Uterus (tissue), 3 donors: ENCODE measurements at regions not wholly inside any gene's neighbourhood (a gene's known extent, or its start where the extent isn't known, plus 50 kb on each side); places are given as distances from the start of the nearest gene placed in this dataset.

Experiments
- DNase-seq, 2 donors: peaks; one replicate each; pipeline ENCODE4 v3.0.0-alpha.2; 2019 to 2020
- H3K27ac ChIP-seq, 2 donors: fragments of 200-600 bp; sonication (generic); 1 replicate in 1 of 2; 2 replicates in 1 of 2; pipeline ENCODE4 v1.5.1; 2016 to 2018
- H3K27me3 ChIP-seq, 2 donors: fragments of 200-600 bp; sonication (generic); one replicate each; pipeline ENCODE4 v1.5.1; 2018 to 2019; ENCODE audit warnings: control low read depth in 1 of 2
- H3K36me3 ChIP-seq, 2 donors: fragments of 200-600 bp; sonication (generic); one replicate each; pipeline ENCODE4 v1.5.1; 2019; ENCODE audit warnings: control low read depth in 1 of 2
- H3K4me1 ChIP-seq, 2 donors: fragments of 200-600 bp; sonication (generic); one replicate each; pipeline ENCODE4 v1.5.1; 2018 to 2019; ENCODE audit warnings: control low read depth in 1 of 2
- H3K4me3 ChIP-seq, 2 donors: fragments of 200-600 bp; sonication (generic); 1 replicate in 1 of 2; 2 replicates in 1 of 2; pipeline ENCODE4 v1.5.1; 2018 to 2019; ENCODE audit warnings: mild to moderate bottlenecking in 1 of 2
- H3K9me3 ChIP-seq, 2 donors: fragments of 200-600 bp; sonication (generic); one replicate each; pipeline ENCODE4 v1.5.1; 2019; ENCODE audit warnings: control low read depth in 1 of 2
- POLR2A ChIP-seq, 2 donors: fragments of 450-650 bp; IDR thresholded peaks; one replicate each; pipeline ENCODE4 v1.6.1; 2016; ENCODE audit warnings: antibody characterized with exemption in 2 of 2, mild to moderate bottlenecking in 1 of 2, moderate library complexity in 1 of 2
- intact Hi-C: fragments of 100-400 bp; cut with DNase I; formaldehyde crosslinking; loops from one replicate; pipeline ENCODE4 v1.15.1; 2023; ENCODE audit warnings: low total_unique reads
- TF ChIP-seq, protein P1 (sequence below), 4 experiments: fragments of 200-600 bp in 2 of 4; fragments of 450-650 bp in 2 of 4; sonication (generic) in 2 of 4; IDR thresholded peaks; one replicate each; pipeline ENCODE4 v1.5.1; 2016 to 2019; ENCODE audit warnings: antibody characterized with exemption in 4 of 4, mild to moderate bottlenecking in 2 of 4, moderate library complexity in 1 of 4
- donor health status: DM: yes; HTN: yes; CAD: no.

DNA sequence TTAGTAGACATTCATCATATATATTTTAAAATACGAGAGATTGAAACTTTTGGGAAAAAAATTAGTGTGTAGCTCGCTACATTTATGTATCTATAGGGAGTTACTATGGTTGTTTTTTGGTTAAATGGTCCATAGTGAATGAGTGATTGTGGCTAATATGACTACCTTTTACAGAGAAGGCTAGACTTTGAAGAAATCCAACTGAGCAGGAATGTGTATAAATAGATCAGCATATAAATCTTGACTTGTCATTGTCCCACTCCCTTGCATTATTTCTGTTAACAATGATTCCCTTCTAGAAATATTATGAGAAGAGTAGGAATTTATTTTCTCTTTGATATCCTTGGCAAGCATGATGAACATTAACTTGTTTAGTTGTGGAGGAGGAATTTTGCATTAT is 737.8 kb upstream of the MAP3K7 start:
- Histone ChIP-seq H3K4me3 (no peak overlapping the region), H3K9me3 (no peaks in the 10 kb centered on the region), H3K27ac (no peak overlapping the region), H3K4me1 (no peaks in the 10 kb centered on the region), H3K27me3 (no peaks in the 10 kb centered on the region), H3K36me3 (no peaks in the 10 kb centered on the region)
- no peak for TF ChIP-seq POLR2A (IDR thresholded peaks at IDR 0.05)
- TF ChIP-seq, protein P1, sequence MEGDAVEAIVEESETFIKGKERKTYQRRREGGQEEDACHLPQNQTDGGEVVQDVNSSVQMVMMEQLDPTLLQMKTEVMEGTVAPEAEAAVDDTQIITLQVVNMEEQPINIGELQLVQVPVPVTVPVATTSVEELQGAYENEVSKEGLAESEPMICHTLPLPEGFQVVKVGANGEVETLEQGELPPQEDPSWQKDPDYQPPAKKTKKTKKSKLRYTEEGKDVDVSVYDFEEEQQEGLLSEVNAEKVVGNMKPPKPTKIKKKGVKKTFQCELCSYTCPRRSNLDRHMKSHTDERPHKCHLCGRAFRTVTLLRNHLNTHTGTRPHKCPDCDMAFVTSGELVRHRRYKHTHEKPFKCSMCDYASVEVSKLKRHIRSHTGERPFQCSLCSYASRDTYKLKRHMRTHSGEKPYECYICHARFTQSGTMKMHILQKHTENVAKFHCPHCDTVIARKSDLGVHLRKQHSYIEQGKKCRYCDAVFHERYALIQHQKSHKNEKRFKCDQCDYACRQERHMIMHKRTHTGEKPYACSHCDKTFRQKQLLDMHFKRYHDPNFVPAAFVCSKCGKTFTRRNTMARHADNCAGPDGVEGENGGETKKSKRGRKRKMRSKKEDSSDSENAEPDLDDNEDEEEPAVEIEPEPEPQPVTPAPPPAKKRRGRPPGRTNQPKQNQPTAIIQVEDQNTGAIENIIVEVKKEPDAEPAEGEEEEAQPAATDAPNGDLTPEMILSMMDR (IDR thresholded peaks at IDR 0.05), result no peak
- intact Hi-C loops, result no loop called here
- no peak for DNase-seq

DNA sequence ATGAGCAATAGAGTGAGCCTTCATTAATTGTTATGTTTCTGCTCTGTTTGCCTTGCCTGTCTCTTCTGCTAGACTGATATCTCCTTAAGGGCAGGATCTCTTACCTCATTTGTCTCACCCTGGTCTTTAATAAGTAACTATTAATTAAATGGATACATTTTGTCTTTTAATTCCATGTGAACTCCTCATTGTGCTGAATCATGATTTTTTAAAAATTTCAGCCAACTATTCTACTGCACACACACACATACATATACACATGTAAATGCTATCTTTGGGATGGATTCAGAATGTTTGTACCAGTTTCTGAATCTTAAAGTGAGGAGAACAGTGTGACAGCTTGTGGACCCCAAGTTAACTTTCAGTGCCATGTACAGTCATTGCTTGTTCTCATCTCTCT is 731.1 kb upstream of the MAP3K7 start:
- Histone ChIP-seq H3K27ac (no peak overlapping the region), H3K4me3 (no peak overlapping the region), H3K27me3 (no peaks in the 10 kb centered on the region), H3K4me1 (no peaks in the 10 kb centered on the region), H3K36me3 (no peaks in the 10 kb centered on the region), H3K9me3 (no peaks in the 10 kb centered on the region)
- no peak for DNase-seq
- intact Hi-C loops, result no loop called here
- TF ChIP-seq POLR2A (IDR thresholded peaks at IDR 0.05), result no peak
- TF ChIP-seq, protein P1 (IDR thresholded peaks at IDR 0.05), result no peak

DNA sequence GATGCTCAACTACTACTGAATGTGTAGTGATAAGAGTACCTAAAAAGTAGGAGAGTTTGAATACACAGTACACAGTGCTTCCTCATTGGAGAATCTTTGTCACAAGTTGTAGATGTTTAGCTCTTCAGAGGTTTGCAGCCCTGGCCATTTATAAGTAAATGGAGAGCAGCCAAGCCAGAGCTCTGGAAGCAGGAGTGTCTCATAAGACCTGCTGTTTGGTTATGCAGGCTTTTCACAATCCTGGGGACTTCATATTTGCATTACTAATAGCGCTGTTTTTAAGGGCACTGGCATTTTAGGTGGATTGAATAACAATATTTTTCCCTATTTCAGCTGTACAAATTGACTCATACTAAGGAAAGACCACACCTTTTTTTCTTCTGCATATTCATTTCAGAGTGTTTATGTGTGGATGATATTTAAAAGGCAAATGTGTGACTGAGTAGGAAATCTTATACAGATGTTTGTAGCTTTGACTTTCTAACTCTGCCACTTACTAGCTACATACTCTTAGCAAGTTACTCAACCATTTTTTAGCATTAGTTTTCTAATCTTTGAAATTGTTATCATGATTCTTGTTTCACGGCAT is 730.5 kb upstream of the MAP3K7 start:
- Histone ChIP-seq H3K4me3 (no peak overlapping the region), H3K4me1 (no peaks in the 10 kb centered on the region), H3K36me3 (no peaks in the 10 kb centered on the region), H3K27me3 (no peaks in the 10 kb centered on the region), H3K9me3 (no peaks in the 10 kb centered on the region), H3K27ac (no peak overlapping the region)
- intact Hi-C loops, result no loop called here
- no peak for DNase-seq
- TF ChIP-seq POLR2A (IDR thresholded peaks at IDR 0.05), result no peak
- TF ChIP-seq, protein P1 (IDR thresholded peaks at IDR 0.05), result no peak

DNA sequence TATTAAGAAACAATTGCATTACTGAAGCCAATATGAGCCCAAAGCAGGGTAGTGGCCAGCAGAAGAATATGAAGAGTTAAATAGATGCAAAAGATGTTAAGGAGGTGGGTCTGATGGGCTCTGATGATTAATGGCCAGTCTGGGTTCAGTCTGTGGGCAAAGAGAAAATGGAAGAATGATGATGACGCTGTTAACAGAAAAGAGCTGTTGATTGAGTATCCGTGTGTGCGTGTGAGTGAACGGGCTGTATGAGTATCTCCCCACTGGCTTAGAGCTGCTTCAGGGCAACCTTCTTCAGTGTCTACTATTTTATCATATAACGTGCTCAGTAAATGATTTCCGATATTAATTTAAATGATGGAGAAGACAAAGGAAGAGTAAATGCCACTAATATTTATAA is 723.3 kb upstream of the MAP3K7 start:
- H3K27ac ChIP-seq, result no peak overlapping the region
- no peak overlapping the region for H3K4me3 ChIP-seq
- no peaks in the 10 kb centered on the region for H3K9me3 ChIP-seq
- H3K4me1 ChIP-seq, result no peaks in the 10 kb centered on the region
- no peaks in the 10 kb centered on the region for H3K27me3 ChIP-seq
- H3K36me3 ChIP-seq, result no peaks in the 10 kb centered on the region
- DNase-seq, result no peak
- TF ChIP-seq POLR2A (IDR thresholded peaks at IDR 0.05), result no peak
- TF ChIP-seq, protein P1 (IDR thresholded peaks at IDR 0.05), result no peak
- intact Hi-C loops, result no loop called here

DNA sequence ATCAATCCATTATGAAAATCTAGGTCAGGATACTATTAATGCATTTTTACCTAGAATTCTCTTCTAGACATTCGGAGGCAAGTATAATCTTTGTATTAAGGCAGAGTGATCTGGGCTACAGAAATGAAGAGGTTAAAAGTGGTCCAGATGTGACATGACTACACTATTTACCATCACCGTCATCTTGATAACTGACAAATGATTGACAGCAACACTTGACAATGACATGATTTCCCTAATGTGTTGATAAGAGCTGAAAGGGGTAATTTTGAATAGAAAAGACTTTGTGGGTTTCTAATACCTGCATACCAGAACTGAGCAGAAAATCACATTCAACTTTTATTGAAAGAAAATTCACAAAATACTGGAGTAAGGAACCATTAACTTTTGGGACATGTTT is 718.9 kb upstream of the MAP3K7 start:
- Histone ChIP-seq H3K9me3 (no peaks in the 10 kb centered on the region), H3K4me1 (no peaks in the 10 kb centered on the region), H3K36me3 (no peaks in the 10 kb centered on the region), H3K27me3 (no peaks in the 10 kb centered on the region), H3K4me3 (no peak overlapping the region), H3K27ac (no peak overlapping the region)
- DNase-seq, result no peak
- intact Hi-C loops, result no loop called here
- no peak for TF ChIP-seq POLR2A (IDR thresholded peaks at IDR 0.05)
- TF ChIP-seq, protein P1 (IDR thresholded peaks at IDR 0.05), result no peak
